Memory B cell (primary cell): ENCODE measurements at regions not wholly inside any gene's neighbourhood (a gene's known extent, or its start where the extent isn't known, plus 50 kb on each side); places are given as distances from the start of the nearest gene placed in this dataset.
A peak's percentile ranks its signal among the peaks of the same experiment; 100 is the strongest.
"Not testable (repeated sequence)": the region's sequence is repeated elsewhere in the genome, so short reads cannot be mapped to it uniquely, and the experiment has no call there.

Experiments
- ATAC-seq: fragments of 150-1000 bp; cut with Tn5 transposase; 2 replicates; pipeline ENCODE4 v1.10.0; 2021; ENCODE audit warnings: low read depth, mild to moderate bottlenecking, moderate library complexity
- DNase-seq, 2 donors: peaks; one replicate each; pipeline ENCODE4 v3.0.0; 2022; ENCODE audit warnings: low spot score in 2 of 2
- H3K27ac Mint-ChIP-seq: one replicate; pipeline ENCODE4 v1.8.0; 2022; ENCODE audit warnings: mild to moderate bottlenecking, moderate library complexity, mixed read lengths
- H3K27me3 Mint-ChIP-seq: one replicate; pipeline ENCODE4 v1.8.0; 2022; ENCODE audit warnings: mixed read lengths
- H3K36me3 Mint-ChIP-seq: one replicate; pipeline ENCODE4 v1.8.0; 2022; ENCODE audit warnings: mild to moderate bottlenecking, mixed read lengths
- H3K4me1 Mint-ChIP-seq: one replicate; pipeline ENCODE4 v1.8.0; 2022; ENCODE audit warnings: mixed read lengths
- H3K4me3 Mint-ChIP-seq: one replicate; pipeline ENCODE4 v1.8.0; 2022; ENCODE audit warnings: mild to moderate bottlenecking, moderate library complexity, mixed read lengths
- H3K9me3 Mint-ChIP-seq: one replicate; pipeline ENCODE4 v1.8.0; 2022; ENCODE audit warnings: mixed read lengths

GRCh38 chr3:87702600-87702999 lies 356.2 kb downstream of the CGGBP1 start:
- no peak for ATAC-seq
- no peak overlapping the region for H3K27ac Mint-ChIP-seq
- H3K36me3 Mint-ChIP-seq = no peaks in the 10 kb centered on the region
- H3K4me1 Mint-ChIP-seq = no peaks in the 10 kb centered on the region
- H3K27me3 Mint-ChIP-seq = no peaks in the 10 kb centered on the region
- H3K9me3 Mint-ChIP-seq = peaks cover 3% of the 10 kb centered on the region
- DNase-seq = no peak
- no peak overlapping the region for H3K4me3 Mint-ChIP-seq

GRCh38 chr3:87696124-87697013 lies 362.4 kb downstream of the CGGBP1 start:
- DNase-seq = no peak
- Mint-ChIP-seq H3K36me3 (no peaks in the 10 kb centered on the region), H3K27me3 (no peaks in the 10 kb centered on the region), H3K9me3 (no peaks in the 10 kb centered on the region), H3K27ac (no peak overlapping the region), H3K4me1 (no peaks in the 10 kb centered on the region), H3K4me3 (no peak overlapping the region)
- ATAC-seq = no peak

GRCh38 chr3:87694678-87695077 lies 364.1 kb downstream of the CGGBP1 start:
- Mint-ChIP-seq H3K9me3 (no peaks in the 10 kb centered on the region), H3K4me3 (no peak overlapping the region), H3K27ac (no peak overlapping the region), H3K36me3 (no peaks in the 10 kb centered on the region), H3K27me3 (no peaks in the 10 kb centered on the region), H3K4me1 (no peaks in the 10 kb centered on the region)
- no peak for ATAC-seq
- DNase-seq = no peak

GRCh38 chr3:87691109-87691508 lies 367.7 kb downstream of the CGGBP1 start:
- Mint-ChIP-seq H3K27ac (no peak overlapping the region), H3K36me3 (no peaks in the 10 kb centered on the region), H3K9me3 (peaks cover 2% of the 10 kb centered on the region), H3K4me1 (no peaks in the 10 kb centered on the region), H3K27me3 (no peaks in the 10 kb centered on the region), H3K4me3 (no peak overlapping the region)
- no peak for DNase-seq
- ATAC-seq = no peak

GRCh38 chr3:87678984-87679660 lies 379.7 kb downstream of the CGGBP1 start:
- H3K4me3 Mint-ChIP-seq, ATAC-seq, H3K27me3 Mint-ChIP-seq, H3K36me3 Mint-ChIP-seq, H3K27ac Mint-ChIP-seq, H3K4me1 Mint-ChIP-seq, DNase-seq, H3K9me3 Mint-ChIP-seq: not testable (repeated sequence)

- Mint-ChIP-seq H3K27me3 (peaks cover 6% of the 10 kb centered on the region), H3K27ac (no peak overlapping the region), H3K9me3 (peaks cover 1% of the 10 kb centered on the region), H3K4me1 (no peaks in the 10 kb centered on the region), H3K36me3 (no peaks in the 10 kb centered on the region), H3K4me3 (no peak overlapping the region)
- DNase-seq (no peak), ATAC-seq (peak; percentile 34)
Observed at GRCh38 chr3:87674397-87675161, 384.2 kb downstream of the CGGBP1 start.

- peaks cover 1% of the 10 kb centered on the region for H3K9me3 Mint-ChIP-seq
- H3K4me3 Mint-ChIP-seq = no peak overlapping the region
- H3K36me3 Mint-ChIP-seq = no peaks in the 10 kb centered on the region
- ATAC-seq (no peak), DNase-seq (no peak)
- no peaks in the 10 kb centered on the region for H3K4me1 Mint-ChIP-seq
- peaks cover 6% of the 10 kb centered on the region for H3K27me3 Mint-ChIP-seq
- H3K27ac Mint-ChIP-seq = no peak overlapping the region
Observed at GRCh38 chr3:87673132-87673531, 385.7 kb downstream of the CGGBP1 start.

- ATAC-seq (no peak), DNase-seq (no peak)
- Mint-ChIP-seq H3K27ac (no peak overlapping the region), H3K4me3 (no peak overlapping the region), H3K4me1 (no peaks in the 10 kb centered on the region), H3K36me3 (no peaks in the 10 kb centered on the region), H3K27me3 (peaks cover 1% of the 10 kb centered on the region), H3K9me3 (no peaks in the 10 kb centered on the region)
Observed at GRCh38 chr3:87654184-87654583, 377.8 kb upstream of the POU1F1 start.

- H3K9me3 Mint-ChIP-seq, H3K27me3 Mint-ChIP-seq, H3K36me3 Mint-ChIP-seq, H3K4me3 Mint-ChIP-seq, H3K27ac Mint-ChIP-seq, DNase-seq, H3K4me1 Mint-ChIP-seq, ATAC-seq: not testable (repeated sequence)
Observed at GRCh38 chr3:87653138-87653537, 376.8 kb upstream of the POU1F1 start.

- no peaks in the 10 kb centered on the region for H3K36me3 Mint-ChIP-seq
- ATAC-seq (no peak), DNase-seq (no peak)
- no peak overlapping the region for H3K27ac Mint-ChIP-seq
- no peaks in the 10 kb centered on the region for H3K27me3 Mint-ChIP-seq
- no peaks in the 10 kb centered on the region for H3K4me1 Mint-ChIP-seq
- peaks cover 12% of the 10 kb centered on the region for H3K9me3 Mint-ChIP-seq
- no peak overlapping the region for H3K4me3 Mint-ChIP-seq
Observed at GRCh38 chr3:87634426-87634825, 358.0 kb upstream of the POU1F1 start.

GRCh38 chr3:87627316-87627715 lies 350.9 kb upstream of the POU1F1 start:
- Mint-ChIP-seq H3K36me3 (no peaks in the 10 kb centered on the region), H3K4me3 (no peak overlapping the region), H3K27me3 (peaks cover 3% of the 10 kb centered on the region), H3K27ac (no peak overlapping the region), H3K4me1 (no peaks in the 10 kb centered on the region), H3K9me3 (peaks cover 7% of the 10 kb centered on the region)
- ATAC-seq (no peak), DNase-seq (no peak)

- no peak overlapping the region for H3K27ac Mint-ChIP-seq
- H3K4me3 Mint-ChIP-seq = no peak overlapping the region
- ATAC-seq (no peak), DNase-seq (no peak)
- peaks cover 7% of the 10 kb centered on the region for H3K9me3 Mint-ChIP-seq
- H3K27me3 Mint-ChIP-seq = peaks cover 3% of the 10 kb centered on the region
- H3K36me3 Mint-ChIP-seq = no peaks in the 10 kb centered on the region
- H3K4me1 Mint-ChIP-seq = no peaks in the 10 kb centered on the region
Observed at GRCh38 chr3:87626546-87626945, 350.2 kb upstream of the POU1F1 start.

- H3K27me3 Mint-ChIP-seq = peaks cover 3% of the 10 kb centered on the region
- H3K36me3 Mint-ChIP-seq = no peaks in the 10 kb centered on the region
- no peak overlapping the region for H3K4me3 Mint-ChIP-seq
- H3K4me1 Mint-ChIP-seq = no peaks in the 10 kb centered on the region
- ATAC-seq (no peak), DNase-seq (no peak)
- no peak overlapping the region for H3K27ac Mint-ChIP-seq
- H3K9me3 Mint-ChIP-seq = peaks cover 4% of the 10 kb centered on the region
Observed at GRCh38 chr3:87625876-87626275, 349.5 kb upstream of the POU1F1 start.

GRCh38 chr3:87624860-87625259 lies 348.5 kb upstream of the POU1F1 start:
- no peaks in the 10 kb centered on the region for H3K36me3 Mint-ChIP-seq
- peaks cover 2% of the 10 kb centered on the region for H3K9me3 Mint-ChIP-seq
- no peak overlapping the region for H3K27ac Mint-ChIP-seq
- H3K4me1 Mint-ChIP-seq = no peaks in the 10 kb centered on the region
- peaks cover 3% of the 10 kb centered on the region for H3K27me3 Mint-ChIP-seq
- H3K4me3 Mint-ChIP-seq = no peak overlapping the region
- DNase-seq (no peak), ATAC-seq (no peak)
